DOHH2 (cell line): ENCODE measurements at regions not wholly inside any gene's neighbourhood (a gene's known extent, or its start where the extent isn't known, plus 50 kb on each side); places are given as distances from the start of the nearest gene placed in this dataset.
"Not testable (repeated sequence)": the region's sequence is repeated elsewhere in the genome, so short reads cannot be mapped to it uniquely, and the experiment has no call there.

Experiments used
- H3F3A ChIP-seq: fragments of 200-600 bp; sonication (generic), shearing (Covaris generic); 2 replicates; pipeline ENCODE4 v1.6.0; 2016; ENCODE audit warnings: antibody characterized with exemption, mild to moderate bottlenecking; ENCODE audit not compliant: control insufficient read depth, insufficient read depth
- H3K27ac ChIP-seq: fragments of 200-600 bp; sonication (generic); 2 replicates; pipeline ENCODE4 v1.5.1; 2014; ENCODE audit warnings: low read depth, mild to moderate bottlenecking, low read length, moderate library complexity
- H3K27me3 ChIP-seq: fragments of 200-600 bp; sonication (generic); 2 replicates; pipeline ENCODE4 v1.6.1; 2014; ENCODE audit warnings: mild to moderate bottlenecking, low read length, mixed read lengths; ENCODE audit not compliant: control insufficient read depth
- H3K36me3 ChIP-seq: fragments of 200-600 bp; sonication (generic); 2 replicates; pipeline ENCODE4 v1.6.1; 2014; ENCODE audit warnings: mild to moderate bottlenecking, low read length, moderate library complexity, mixed read lengths; ENCODE audit not compliant: control insufficient read depth
- H3K4me1 ChIP-seq: fragments of 200-600 bp; sonication (generic); 2 replicates; pipeline ENCODE4 v1.6.1; 2014; ENCODE audit warnings: mild to moderate bottlenecking, low read length, mixed read lengths; ENCODE audit not compliant: control insufficient read depth
- H3K4me2 ChIP-seq: fragments of 200-600 bp; sonication (generic); 2 replicates; pipeline ENCODE4 v1.6.0; 2014; ENCODE audit warnings: mild to moderate bottlenecking, low read length, moderate library complexity
- H3K4me3 ChIP-seq: fragments of 200-600 bp; sonication (generic); 2 replicates; pipeline ENCODE4 v1.5.1; 2014; ENCODE audit warnings: mild to moderate bottlenecking, low read length, mixed read lengths
- H3K79me2 ChIP-seq: fragments of 200-600 bp; sonication (generic); 2 replicates; pipeline ENCODE4 v1.6.1; 2014; ENCODE audit warnings: mild to moderate bottlenecking, low read length, mixed read lengths; ENCODE audit not compliant: control insufficient read depth
- H3K9me2 ChIP-seq: fragments of 200-600 bp; sonication (generic); replicated peaks from 2 replicates; pipeline ENCODE4 v1.6.1; 2014; ENCODE audit warnings: mild to moderate bottlenecking, low read length, mixed read lengths; ENCODE audit not compliant: control insufficient read depth
- H3K9me3 ChIP-seq: fragments of 200-600 bp; sonication (generic); 2 replicates; pipeline ENCODE4 v1.6.1; 2014; ENCODE audit warnings: antibody characterized with exemption, low read length, mixed read lengths; ENCODE audit not compliant: control insufficient read depth, insufficient read depth
- H4K20me1 ChIP-seq: fragments of 200-600 bp; sonication (generic); 2 replicates; pipeline ENCODE4 v1.6.0; 2014; ENCODE audit warnings: low read depth, mild to moderate bottlenecking, antibody characterized with exemption, low read length, moderate library complexity; ENCODE audit not compliant: control insufficient read depth, insufficient read depth
- EZH2phosphoT487 ChIP-seq: fragments of 200-600 bp; sonication (generic); IDR thresholded peaks from 2 replicates; pipeline ENCODE4 v1.6.1; 2017; ENCODE audit warnings: borderline replicate concordance, mild to moderate bottlenecking, antibody characterized with exemption, low read length, moderate library complexity, mixed read lengths
- TF ChIP-seq, protein P1 (sequence below): fragments of 200-600 bp; sonication (generic); IDR thresholded peaks from one replicate; pipeline ENCODE4 v1.5.1; 2014; ENCODE audit warnings: antibody characterized with exemption, mild to moderate bottlenecking, low read depth, low read length; ENCODE audit not compliant: poor library complexity, severe bottlenecking

DNA sequence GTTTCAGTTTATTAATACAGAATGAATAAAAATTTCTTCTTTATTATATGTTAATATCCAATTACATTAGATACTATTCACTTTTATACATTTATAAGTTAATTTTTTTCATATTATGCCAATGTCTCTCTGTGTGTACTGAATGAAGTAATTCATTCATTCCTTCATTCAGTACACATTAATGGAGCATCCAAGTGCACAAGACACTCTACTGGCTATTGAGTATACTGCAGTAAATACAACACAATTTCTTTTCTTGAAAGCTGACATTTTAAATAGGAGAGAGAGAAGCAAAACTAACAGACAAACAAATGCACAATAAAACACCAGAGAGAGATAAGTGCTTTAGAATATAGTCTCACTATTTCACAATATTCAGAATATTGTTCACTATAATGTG, 1038.3 kb upstream of the SPRY2 start:
- Histone ChIP-seq H3K9me3 (no peaks in the 10 kb centered on the region), H3K36me3 (no peaks in the 10 kb centered on the region), H3K27ac (no peak overlapping the region), H4K20me1 (no peaks in the 10 kb centered on the region), H3K4me1 (no peaks in the 10 kb centered on the region), H3F3A (no peaks in the 10 kb centered on the region), H3K79me2 (no peaks in the 10 kb centered on the region), H3K4me3 (no peak overlapping the region), H3K9me2 (no peaks in the 10 kb centered on the region), H3K4me2 (no peak overlapping the region), H3K27me3 (no peaks in the 10 kb centered on the region)
- no peak for TF ChIP-seq EZH2phosphoT487
- TF ChIP-seq, protein P1, sequence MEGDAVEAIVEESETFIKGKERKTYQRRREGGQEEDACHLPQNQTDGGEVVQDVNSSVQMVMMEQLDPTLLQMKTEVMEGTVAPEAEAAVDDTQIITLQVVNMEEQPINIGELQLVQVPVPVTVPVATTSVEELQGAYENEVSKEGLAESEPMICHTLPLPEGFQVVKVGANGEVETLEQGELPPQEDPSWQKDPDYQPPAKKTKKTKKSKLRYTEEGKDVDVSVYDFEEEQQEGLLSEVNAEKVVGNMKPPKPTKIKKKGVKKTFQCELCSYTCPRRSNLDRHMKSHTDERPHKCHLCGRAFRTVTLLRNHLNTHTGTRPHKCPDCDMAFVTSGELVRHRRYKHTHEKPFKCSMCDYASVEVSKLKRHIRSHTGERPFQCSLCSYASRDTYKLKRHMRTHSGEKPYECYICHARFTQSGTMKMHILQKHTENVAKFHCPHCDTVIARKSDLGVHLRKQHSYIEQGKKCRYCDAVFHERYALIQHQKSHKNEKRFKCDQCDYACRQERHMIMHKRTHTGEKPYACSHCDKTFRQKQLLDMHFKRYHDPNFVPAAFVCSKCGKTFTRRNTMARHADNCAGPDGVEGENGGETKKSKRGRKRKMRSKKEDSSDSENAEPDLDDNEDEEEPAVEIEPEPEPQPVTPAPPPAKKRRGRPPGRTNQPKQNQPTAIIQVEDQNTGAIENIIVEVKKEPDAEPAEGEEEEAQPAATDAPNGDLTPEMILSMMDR, result no peak

DNA sequence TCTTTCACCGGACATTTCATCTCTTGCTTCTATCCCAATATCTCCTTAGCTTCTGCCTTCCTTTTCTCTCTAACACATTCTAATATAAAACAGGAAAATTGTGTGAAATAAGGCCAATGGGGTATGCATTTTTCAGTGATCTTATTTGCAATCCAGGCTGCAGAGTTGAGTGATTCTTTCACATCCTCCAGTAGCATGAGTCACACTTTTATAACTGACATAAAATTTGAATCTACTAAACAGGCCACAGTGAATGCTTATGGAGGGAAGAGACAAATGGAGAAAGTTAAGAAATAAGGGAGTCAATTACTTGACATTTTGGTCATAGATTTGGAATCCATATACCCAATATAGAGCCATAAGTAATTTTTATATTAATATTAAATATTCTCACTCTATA, 1037.0 kb upstream of the SPRY2 start:
- no peak for TF ChIP-seq EZH2phosphoT487
- TF ChIP-seq, protein P1, result no peak
- H3K4me3 ChIP-seq, result no peak overlapping the region
- no peaks in the 10 kb centered on the region for H3K9me2 ChIP-seq
- H3K4me2 ChIP-seq, result no peak overlapping the region
- no peaks in the 10 kb centered on the region for H3K27me3 ChIP-seq
- H4K20me1 ChIP-seq, result no peaks in the 10 kb centered on the region
- no peaks in the 10 kb centered on the region for H3K79me2 ChIP-seq
- H3F3A ChIP-seq, result no peaks in the 10 kb centered on the region
- H3K36me3 ChIP-seq, result no peaks in the 10 kb centered on the region
- H3K9me3 ChIP-seq, result no peaks in the 10 kb centered on the region
- H3K4me1 ChIP-seq, result no peaks in the 10 kb centered on the region
- no peak overlapping the region for H3K27ac ChIP-seq

DNA sequence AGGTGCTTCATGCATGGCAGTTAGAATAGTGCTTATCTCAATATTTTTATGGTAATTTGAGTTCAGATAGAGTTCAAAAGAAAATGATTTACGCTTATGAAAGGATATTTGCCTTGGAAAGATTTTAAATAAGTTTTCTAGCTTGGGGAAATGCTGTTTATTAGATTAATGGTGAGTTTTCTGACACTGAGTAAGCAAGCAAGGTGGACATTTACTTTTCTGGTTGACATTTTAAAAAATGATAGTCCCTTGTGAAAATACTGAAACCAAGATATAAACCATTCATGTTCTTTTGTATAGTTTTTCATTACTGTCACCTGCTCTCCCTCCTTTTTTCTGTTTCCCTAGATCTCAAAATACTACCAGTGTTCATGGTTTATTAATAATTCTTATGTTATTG, 1034.8 kb upstream of the SPRY2 start:
- Histone ChIP-seq H3K9me3 (no peaks in the 10 kb centered on the region), H3K9me2 (no peaks in the 10 kb centered on the region), H3K4me2 (no peak overlapping the region), H3K4me3 (no peak overlapping the region), H3K36me3 (no peaks in the 10 kb centered on the region), H3K27me3 (no peaks in the 10 kb centered on the region), H3K27ac (no peak overlapping the region), H3F3A (no peaks in the 10 kb centered on the region), H4K20me1 (no peaks in the 10 kb centered on the region), H3K4me1 (no peaks in the 10 kb centered on the region), H3K79me2 (no peaks in the 10 kb centered on the region)
- no peak for TF ChIP-seq EZH2phosphoT487
- TF ChIP-seq, protein P1, result no peak

DNA sequence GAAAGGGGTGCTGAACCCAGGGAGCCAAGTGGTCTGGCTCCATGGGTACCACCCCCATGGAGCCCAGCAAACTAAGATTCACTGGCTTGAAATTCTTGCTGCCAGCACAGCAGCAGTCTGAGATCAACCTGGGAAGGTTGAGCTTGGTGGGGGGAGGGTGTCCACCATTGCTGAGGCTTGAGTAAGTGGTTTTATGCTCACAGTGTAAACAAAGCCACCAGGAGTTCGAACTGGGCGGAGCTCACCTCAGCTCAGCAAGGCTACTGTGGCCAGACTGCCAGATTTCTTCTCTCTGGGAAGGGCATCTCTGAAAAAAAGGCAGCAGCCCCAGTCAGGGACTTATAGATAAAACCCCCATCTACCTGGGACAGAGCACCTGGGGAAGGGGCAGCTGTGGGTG, 1021.8 kb upstream of the SPRY2 start:
- H3F3A ChIP-seq, H3K4me2 ChIP-seq, H3K79me2 ChIP-seq, H3K27me3 ChIP-seq, H3K27ac ChIP-seq, H3K4me3 ChIP-seq, H3K4me1 ChIP-seq, H4K20me1 ChIP-seq, H3K36me3 ChIP-seq, H3K9me3 ChIP-seq, H3K9me2 ChIP-seq: not testable (repeated sequence)
